Endothelial cell (in vitro differentiated cells): ENCODE measurements at regions not wholly inside any gene's neighbourhood (a gene's known extent, or its start where the extent isn't known, plus 50 kb on each side); places are given as distances from the start of the nearest gene placed in this dataset.

Experiments
- DNase-seq: peaks from one replicate; pipeline ENCODE4 v3.0.0; 2021; ENCODE audit warnings: low spot score
- H3K27ac Mint-ChIP-seq: one replicate; pipeline ENCODE4 v1.8.0; 2021; ENCODE audit warnings: mixed read lengths, inconsistent platforms; ENCODE audit not compliant: unreplicated experiment
- H3K27me3 Mint-ChIP-seq: one replicate; pipeline ENCODE4 v1.8.0; 2021; ENCODE audit warnings: mild to moderate bottlenecking, moderate library complexity, mixed read lengths, inconsistent platforms; ENCODE audit not compliant: unreplicated experiment
- H3K36me3 Mint-ChIP-seq: one replicate; pipeline ENCODE4 v1.8.0; 2021; ENCODE audit warnings: mild to moderate bottlenecking, low read depth, mixed read lengths, inconsistent platforms; ENCODE audit not compliant: unreplicated experiment
- H3K4me1 Mint-ChIP-seq: one replicate; pipeline ENCODE4 v1.8.0; 2021; ENCODE audit warnings: mild to moderate bottlenecking, mixed read lengths, inconsistent platforms; ENCODE audit not compliant: unreplicated experiment
- H3K4me3 Mint-ChIP-seq: one replicate; pipeline ENCODE4 v1.8.0; 2021; ENCODE audit warnings: mild to moderate bottlenecking, mixed read lengths, inconsistent platforms; ENCODE audit not compliant: unreplicated experiment
- H3K9me3 Mint-ChIP-seq: one replicate; pipeline ENCODE4 v1.8.0; 2021; ENCODE audit warnings: mixed read lengths, inconsistent platforms; ENCODE audit not compliant: unreplicated experiment
- TF ChIP-seq, protein P1 (sequence below): fragments of 200-600 bp; sonication (generic); IDR thresholded peaks from one replicate; pipeline ENCODE4 v1.5.0; 2021; ENCODE audit warnings: antibody characterized with exemption; ENCODE audit not compliant: unreplicated experiment

DNA sequence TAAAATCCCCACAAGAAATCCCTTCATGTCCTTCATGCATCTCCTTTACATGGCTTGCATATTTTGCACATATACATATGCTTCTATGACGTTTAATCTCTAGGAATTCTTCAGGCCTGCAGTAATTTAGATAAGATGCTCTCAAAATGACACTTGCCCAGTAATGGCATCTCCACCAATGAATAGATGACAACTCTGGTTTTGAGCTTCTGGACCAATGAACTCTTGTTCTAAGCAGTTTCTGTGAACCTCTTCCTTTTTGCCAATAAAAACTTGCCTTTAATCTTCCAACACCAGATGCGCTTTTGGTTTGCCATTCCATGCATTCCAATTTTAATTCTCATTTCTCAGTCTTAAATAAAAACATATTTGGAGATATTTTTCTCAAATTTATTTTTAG lies 189.8 kb upstream of the OLFM3 start:
- H3K9me3 Mint-ChIP-seq: no peaks in the 10 kb centered on the region
- H3K27me3 Mint-ChIP-seq: no peaks in the 10 kb centered on the region
- H3K4me1 Mint-ChIP-seq: no peaks in the 10 kb centered on the region
- DNase-seq: no peak
- TF ChIP-seq, protein P1, sequence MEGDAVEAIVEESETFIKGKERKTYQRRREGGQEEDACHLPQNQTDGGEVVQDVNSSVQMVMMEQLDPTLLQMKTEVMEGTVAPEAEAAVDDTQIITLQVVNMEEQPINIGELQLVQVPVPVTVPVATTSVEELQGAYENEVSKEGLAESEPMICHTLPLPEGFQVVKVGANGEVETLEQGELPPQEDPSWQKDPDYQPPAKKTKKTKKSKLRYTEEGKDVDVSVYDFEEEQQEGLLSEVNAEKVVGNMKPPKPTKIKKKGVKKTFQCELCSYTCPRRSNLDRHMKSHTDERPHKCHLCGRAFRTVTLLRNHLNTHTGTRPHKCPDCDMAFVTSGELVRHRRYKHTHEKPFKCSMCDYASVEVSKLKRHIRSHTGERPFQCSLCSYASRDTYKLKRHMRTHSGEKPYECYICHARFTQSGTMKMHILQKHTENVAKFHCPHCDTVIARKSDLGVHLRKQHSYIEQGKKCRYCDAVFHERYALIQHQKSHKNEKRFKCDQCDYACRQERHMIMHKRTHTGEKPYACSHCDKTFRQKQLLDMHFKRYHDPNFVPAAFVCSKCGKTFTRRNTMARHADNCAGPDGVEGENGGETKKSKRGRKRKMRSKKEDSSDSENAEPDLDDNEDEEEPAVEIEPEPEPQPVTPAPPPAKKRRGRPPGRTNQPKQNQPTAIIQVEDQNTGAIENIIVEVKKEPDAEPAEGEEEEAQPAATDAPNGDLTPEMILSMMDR: no peak
- no peak overlapping the region for H3K4me3 Mint-ChIP-seq
- no peak overlapping the region for H3K27ac Mint-ChIP-seq
- H3K36me3 Mint-ChIP-seq: no peaks in the 10 kb centered on the region

DNA sequence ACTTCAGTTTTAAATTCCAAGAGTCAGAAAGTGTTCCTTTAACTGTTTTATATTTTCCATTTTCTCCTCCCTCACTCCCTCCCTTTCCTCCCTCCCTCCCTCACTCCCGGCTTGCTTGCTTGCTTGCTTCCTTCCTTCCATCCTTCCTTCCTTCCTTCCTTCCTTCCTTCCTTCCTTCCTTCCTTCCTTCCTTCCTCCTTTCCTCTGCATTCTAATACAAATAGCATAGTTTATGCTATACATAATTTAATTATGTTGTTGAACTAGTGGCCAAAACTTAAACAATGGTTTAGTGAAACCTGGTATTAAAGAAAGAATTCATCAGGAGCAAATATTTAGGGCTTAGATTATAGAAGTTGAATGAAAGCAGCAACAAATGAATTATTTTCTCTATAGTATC lies 188.5 kb upstream of the OLFM3 start:
- Mint-ChIP-seq H3K36me3 (no peaks in the 10 kb centered on the region), H3K4me3 (no peak overlapping the region), H3K27ac (no peak overlapping the region), H3K27me3 (no peaks in the 10 kb centered on the region), H3K9me3 (no peaks in the 10 kb centered on the region), H3K4me1 (no peaks in the 10 kb centered on the region)
- no peak for DNase-seq
- TF ChIP-seq, protein P1: no peak

DNA sequence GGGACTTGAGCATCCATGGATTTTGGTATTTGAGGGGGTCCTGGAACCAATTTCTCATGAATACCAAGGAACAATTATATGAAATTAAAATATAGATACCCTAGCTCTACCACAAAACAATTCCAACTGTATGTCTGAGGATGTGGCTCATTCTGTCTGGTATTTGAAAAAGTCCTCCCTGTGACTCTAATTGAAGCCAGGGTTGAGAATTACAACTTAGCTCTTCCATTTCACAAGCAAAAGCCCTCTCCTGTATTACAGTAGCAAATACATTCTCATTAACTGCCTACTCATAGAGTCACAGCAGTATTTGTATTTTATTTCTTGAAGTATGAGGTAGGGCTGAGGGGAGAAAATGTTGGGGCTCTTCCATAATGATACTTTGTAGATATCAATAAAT lies 187.8 kb upstream of the OLFM3 start:
- no peaks in the 10 kb centered on the region for H3K27me3 Mint-ChIP-seq
- H3K36me3 Mint-ChIP-seq: no peaks in the 10 kb centered on the region
- TF ChIP-seq, protein P1: no peak
- no peak overlapping the region for H3K27ac Mint-ChIP-seq
- no peaks in the 10 kb centered on the region for H3K9me3 Mint-ChIP-seq
- no peaks in the 10 kb centered on the region for H3K4me1 Mint-ChIP-seq
- no peak for DNase-seq
- no peak overlapping the region for H3K4me3 Mint-ChIP-seq

DNA sequence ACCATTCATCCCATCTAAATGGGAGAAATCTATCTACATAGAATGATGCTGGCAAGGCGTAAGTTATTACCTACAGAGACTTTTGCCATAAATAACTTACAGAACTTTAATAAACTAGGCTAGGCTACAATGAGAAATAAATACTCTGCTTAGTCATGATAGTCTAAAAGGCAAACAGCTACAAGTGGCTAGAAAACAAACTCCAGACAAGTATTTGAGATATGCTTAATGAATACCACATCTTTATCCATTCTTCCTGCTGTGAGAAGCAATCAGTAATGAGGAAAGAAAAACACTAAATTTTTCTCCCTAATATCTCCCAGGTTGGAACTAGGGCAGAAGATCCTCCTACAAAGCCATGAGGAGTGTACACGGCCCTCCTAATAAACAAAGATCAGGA lies 187.0 kb upstream of the OLFM3 start:
- no peak overlapping the region for H3K27ac Mint-ChIP-seq
- H3K27me3 Mint-ChIP-seq: no peaks in the 10 kb centered on the region
- DNase-seq: no peak
- TF ChIP-seq, protein P1: no peak
- H3K4me1 Mint-ChIP-seq: no peaks in the 10 kb centered on the region
- no peaks in the 10 kb centered on the region for H3K9me3 Mint-ChIP-seq
- no peak overlapping the region for H3K4me3 Mint-ChIP-seq
- no peaks in the 10 kb centered on the region for H3K36me3 Mint-ChIP-seq

DNA sequence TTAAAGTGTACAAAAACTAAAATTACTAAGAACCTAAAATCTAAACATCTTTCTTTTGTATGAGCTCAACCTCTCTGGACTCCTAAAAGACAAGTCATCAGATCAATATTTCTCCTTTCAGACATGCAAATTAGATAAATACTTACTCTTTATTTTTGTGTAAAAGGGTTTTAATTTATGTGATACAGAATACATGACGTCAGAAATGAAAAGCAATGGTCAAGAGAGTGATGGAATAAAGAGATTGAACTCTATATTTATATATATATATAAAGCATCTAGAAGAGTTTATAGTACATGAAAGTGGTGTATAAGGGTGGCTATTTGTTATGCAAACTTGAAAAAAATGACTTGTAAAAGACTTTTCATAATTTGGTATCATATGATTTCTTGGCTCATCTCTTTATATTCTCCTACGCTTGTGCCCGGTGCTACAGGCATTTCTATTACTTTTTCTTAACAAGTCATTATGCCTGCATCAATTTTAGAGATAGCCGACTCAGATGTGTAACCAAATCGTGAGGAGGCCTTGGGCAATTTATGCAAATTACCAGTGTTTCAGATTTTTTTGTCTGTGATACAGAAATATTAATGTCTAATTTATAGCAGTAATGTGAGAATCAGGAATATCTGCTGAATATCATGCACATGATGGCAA lies 186.0 kb upstream of the OLFM3 start:
- Mint-ChIP-seq H3K4me3 (no peak overlapping the region), H3K9me3 (no peaks in the 10 kb centered on the region), H3K27ac (no peak overlapping the region), H3K36me3 (no peaks in the 10 kb centered on the region), H3K4me1 (no peaks in the 10 kb centered on the region), H3K27me3 (no peaks in the 10 kb centered on the region)
- TF ChIP-seq, protein P1: no peak
- DNase-seq: no peak
